ENCODE measurements at regions not wholly inside any gene's neighbourhood (a gene's known extent, or its start where the extent isn't known, plus 50 kb on each side); places are given as distances from the start of the nearest gene placed in this dataset.

DNA sequence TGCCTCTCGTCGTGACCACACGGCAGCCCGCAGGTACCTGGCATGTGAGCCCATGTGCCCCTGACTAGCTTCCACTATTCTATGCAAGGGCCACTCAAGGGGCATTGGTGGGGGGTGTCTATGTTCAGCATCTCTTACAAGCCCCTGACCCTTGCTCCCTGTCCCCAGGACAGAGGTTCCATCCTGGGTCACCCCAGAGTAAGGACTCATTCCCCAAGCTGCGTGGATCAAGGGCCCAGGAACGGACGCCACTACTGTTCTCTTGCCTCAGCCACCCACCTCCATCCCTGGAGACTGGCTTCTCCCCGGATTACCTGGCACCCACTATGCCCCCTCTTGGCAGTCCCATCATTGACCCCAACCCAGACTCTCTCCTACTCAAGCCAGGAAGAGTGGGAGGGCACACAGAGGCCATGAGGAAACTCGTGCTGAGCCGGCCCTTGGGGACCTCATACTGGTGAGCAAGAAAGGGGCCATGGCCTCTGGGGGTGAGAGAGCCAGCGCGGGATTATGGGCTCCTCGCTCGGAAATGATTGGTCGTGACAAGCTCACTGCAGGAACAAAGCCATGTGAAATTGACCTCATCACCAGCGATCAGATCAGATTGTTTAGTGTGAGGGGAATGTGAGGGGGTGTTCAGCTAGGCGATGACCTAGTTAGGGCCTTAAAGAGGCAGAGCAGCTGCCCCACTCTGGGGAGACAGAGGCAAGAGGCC is 50.1 kb upstream of the PJA1 start:
- no peak overlapping the region for H3K4me3 ChIP-seq (ENCODE audit: low read depth in 1 of 2, low read length in 2 of 2)
- H4K20me1 ChIP-seq (ENCODE audit: insufficient read depth, low read length) = no peaks in the 10 kb centered on the region
- H2AFZ ChIP-seq (ENCODE audit: low read depth, low read length) = no peak overlapping the region
- no peak overlapping the region for H3K4me2 ChIP-seq (ENCODE audit: insufficient read depth, low read length)
- DNase-seq = no peak
- H3K27me3 ChIP-seq (ENCODE audit: insufficient read depth, low read length, poor library complexity) = no peaks in the 10 kb centered on the region
- no peak overlapping the region for H3K9ac ChIP-seq (ENCODE audit: low read depth, low read length)
- H3K9me3 ChIP-seq (ENCODE audit: insufficient read depth, low read length, severe bottlenecking) = no peaks in the 10 kb centered on the region
- no peaks in the 10 kb centered on the region for H3K79me2 ChIP-seq (ENCODE audit: insufficient read depth, low read length)
- no peaks in the 10 kb centered on the region for H3K36me3 ChIP-seq (ENCODE audit: insufficient read depth, low read length)
- no peak for TF ChIP-seq EZH2 (IDR thresholded peaks at IDR 0.05; ENCODE audit: borderline replicate concordance, low read depth, low read length, severe bottlenecking)
- TF ChIP-seq, protein P1, sequence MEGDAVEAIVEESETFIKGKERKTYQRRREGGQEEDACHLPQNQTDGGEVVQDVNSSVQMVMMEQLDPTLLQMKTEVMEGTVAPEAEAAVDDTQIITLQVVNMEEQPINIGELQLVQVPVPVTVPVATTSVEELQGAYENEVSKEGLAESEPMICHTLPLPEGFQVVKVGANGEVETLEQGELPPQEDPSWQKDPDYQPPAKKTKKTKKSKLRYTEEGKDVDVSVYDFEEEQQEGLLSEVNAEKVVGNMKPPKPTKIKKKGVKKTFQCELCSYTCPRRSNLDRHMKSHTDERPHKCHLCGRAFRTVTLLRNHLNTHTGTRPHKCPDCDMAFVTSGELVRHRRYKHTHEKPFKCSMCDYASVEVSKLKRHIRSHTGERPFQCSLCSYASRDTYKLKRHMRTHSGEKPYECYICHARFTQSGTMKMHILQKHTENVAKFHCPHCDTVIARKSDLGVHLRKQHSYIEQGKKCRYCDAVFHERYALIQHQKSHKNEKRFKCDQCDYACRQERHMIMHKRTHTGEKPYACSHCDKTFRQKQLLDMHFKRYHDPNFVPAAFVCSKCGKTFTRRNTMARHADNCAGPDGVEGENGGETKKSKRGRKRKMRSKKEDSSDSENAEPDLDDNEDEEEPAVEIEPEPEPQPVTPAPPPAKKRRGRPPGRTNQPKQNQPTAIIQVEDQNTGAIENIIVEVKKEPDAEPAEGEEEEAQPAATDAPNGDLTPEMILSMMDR (IDR thresholded peaks at IDR 0.05; ENCODE audit: borderline replicate concordance, extremely low read depth, low read length, poor library complexity, severe bottlenecking) = no peak
- no peaks in the 10 kb centered on the region for H3K4me1 ChIP-seq (ENCODE audit: insufficient read depth, low read length)
- ATAC-seq (ENCODE audit: insufficient read depth, low read depth) = no peak
- no peak overlapping the region for H3K27ac ChIP-seq (ENCODE audit: low read length)
